Peyer's patch (tissue), 4 donors: ENCODE measurements at regions not wholly inside any gene's neighbourhood (a gene's known extent, or its start where the extent isn't known, plus 50 kb on each side); places are given as distances from the start of the nearest gene placed in this dataset.

Experiments used
- DNase-seq, 3 donors: peaks; one replicate each; pipeline ENCODE4 v3.0.0-alpha.2; 2017 to 2019
- H3K27ac ChIP-seq, 4 donors: fragments of 200-600 bp; sonication (generic); one replicate each; pipeline ENCODE4 v1.5.1; 2016 to 2019
- H3K27me3 ChIP-seq, 2 donors: fragments of 200-600 bp; sonication (generic); one replicate each; pipeline ENCODE4 v1.5.1; 2019
- H3K36me3 ChIP-seq, 3 donors: fragments of 200-600 bp; sonication (generic); one replicate each; pipeline ENCODE4 v1.5.1; 2016 to 2019
- H3K4me1 ChIP-seq, 4 donors: fragments of 200-600 bp; sonication (generic); one replicate each; pipeline ENCODE4 v1.5.1; 2016 to 2019
- H3K4me3 ChIP-seq, 4 donors: fragments of 200-600 bp; sonication (generic); 1 replicate in 3 of 4; 2 replicates in 1 of 4; pipeline ENCODE4 v1.5.1; 2016 to 2019; ENCODE audit warnings: mild to moderate bottlenecking in 1 of 4
- H3K9me3 ChIP-seq, 4 donors: fragments of 200-600 bp; sonication (generic); one replicate each; pipeline ENCODE4 v1.5.1; 2016 to 2019; ENCODE audit warnings: mild to moderate bottlenecking in 1 of 4
- CTCF ChIP-seq, 6 experiments: fragments of 450-650 bp in 4 of 6; fragments of 200-600 bp in 2 of 6; sonication (generic) in 1 of 6; IDR thresholded peaks; one replicate each; pipeline ENCODE4 v1.5.1; 2017 to 2019; ENCODE audit warnings: antibody characterized with exemption in 6 of 6, mild to moderate bottlenecking in 3 of 6, moderate library complexity in 1 of 6
- POLR2A ChIP-seq, 2 donors: fragments of 450-650 bp; IDR thresholded peaks; one replicate each; pipeline ENCODE4 v1.5.1; 2017; ENCODE audit warnings: antibody characterized with exemption in 2 of 2, mild to moderate bottlenecking in 2 of 2, moderate library complexity in 2 of 2

GRCh38 chr16:86816930-86817625 is 238.7 kb downstream of the FOXL1 start:
- no peaks in the 10 kb centered on the region for H3K36me3 ChIP-seq
- no peaks in the 10 kb centered on the region for H3K9me3 ChIP-seq
- H3K4me3 ChIP-seq = no peak overlapping the region
- TF ChIP-seq POLR2A (IDR thresholded peaks at IDR 0.05) = no peak
- TF ChIP-seq CTCF (IDR thresholded peaks at IDR 0.05) = no peak
- H3K4me1 ChIP-seq = no peaks in the 10 kb centered on the region
- H3K27me3 ChIP-seq = no peaks in the 10 kb centered on the region
- H3K27ac ChIP-seq = no peak overlapping the region
- DNase-seq = no peak

GRCh38 chr16:86818671-86819532 is 240.6 kb downstream of the FOXL1 start:
- Histone ChIP-seq H3K27me3 (no peaks in the 10 kb centered on the region), H3K36me3 (no peaks in the 10 kb centered on the region), H3K27ac (no peak overlapping the region), H3K9me3 (no peaks in the 10 kb centered on the region), H3K4me1 (no peaks in the 10 kb centered on the region), H3K4me3 (no peak overlapping the region)
- no peak for DNase-seq
- TF ChIP-seq CTCF (IDR thresholded peaks at IDR 0.05) = no peak

GRCh38 chr16:86819533-86819892 is 241.2 kb downstream of the FOXL1 start:
- no peaks in the 10 kb centered on the region for H3K36me3 ChIP-seq
- DNase-seq = no peak
- no peaks in the 10 kb centered on the region for H3K4me1 ChIP-seq
- no peak overlapping the region for H3K27ac ChIP-seq
- H3K9me3 ChIP-seq = no peaks in the 10 kb centered on the region
- no peaks in the 10 kb centered on the region for H3K27me3 ChIP-seq
- H3K4me3 ChIP-seq = no peak overlapping the region
- TF ChIP-seq CTCF (IDR thresholded peaks at IDR 0.05) (no peak), POLR2A (IDR thresholded peaks at IDR 0.05) (no peak)

GRCh38 chr16:86821895-86822294 is 243.5 kb downstream of the FOXL1 start:
- Histone ChIP-seq H3K36me3 (no peaks in the 10 kb centered on the region), H3K27me3 (no peaks in the 10 kb centered on the region), H3K4me1 (no peaks in the 10 kb centered on the region), H3K9me3 (no peaks in the 10 kb centered on the region), H3K4me3 (no peak overlapping the region), H3K27ac (no peak overlapping the region)
- TF ChIP-seq POLR2A (IDR thresholded peaks at IDR 0.05) (no peak), CTCF (IDR thresholded peaks at IDR 0.05) (no peak)
- DNase-seq = no peak

- H3K36me3 ChIP-seq = no peaks in the 10 kb centered on the region
- H3K27me3 ChIP-seq = no peaks in the 10 kb centered on the region
- H3K27ac ChIP-seq = no peak overlapping the region
- H3K9me3 ChIP-seq = no peaks in the 10 kb centered on the region
- no peak for DNase-seq
- no peak overlapping the region for H3K4me3 ChIP-seq
- TF ChIP-seq POLR2A (IDR thresholded peaks at IDR 0.05) = no peak
- TF ChIP-seq CTCF (IDR thresholded peaks at IDR 0.05) = no peak
- no peaks in the 10 kb centered on the region for H3K4me1 ChIP-seq
Observed at GRCh38 chr16:86823125-86823524, 244.8 kb downstream of the FOXL1 start.
